ENCODE measurements at regions not wholly inside any gene's neighbourhood (a gene's known extent, or its start where the extent isn't known, plus 50 kb on each side); places are given as distances from the start of the nearest gene placed in this dataset.

- TF ChIP-seq CTCF (IDR thresholded peaks at IDR 0.05) (no peak), POLR2A (IDR thresholded peaks at IDR 0.05) (no peak)
Observed at GRCh38 chr17:62147284-62147683, 82.2 kb upstream of the MED13 start.
